HG03457 (cell line): ENCODE measurements at regions not wholly inside any gene's neighbourhood (a gene's known extent, or its start where the extent isn't known, plus 50 kb on each side); places are given as distances from the start of the nearest gene placed in this dataset.

Experiments
- ATAC-seq: cut with Tn5 transposase; IDR thresholded peaks from one replicate; pipeline ENCODE4 v1.9.1; 2021; ENCODE audit warnings: moderate number of reproducible peaks; ENCODE audit not compliant: unreplicated experiment

DNA sequence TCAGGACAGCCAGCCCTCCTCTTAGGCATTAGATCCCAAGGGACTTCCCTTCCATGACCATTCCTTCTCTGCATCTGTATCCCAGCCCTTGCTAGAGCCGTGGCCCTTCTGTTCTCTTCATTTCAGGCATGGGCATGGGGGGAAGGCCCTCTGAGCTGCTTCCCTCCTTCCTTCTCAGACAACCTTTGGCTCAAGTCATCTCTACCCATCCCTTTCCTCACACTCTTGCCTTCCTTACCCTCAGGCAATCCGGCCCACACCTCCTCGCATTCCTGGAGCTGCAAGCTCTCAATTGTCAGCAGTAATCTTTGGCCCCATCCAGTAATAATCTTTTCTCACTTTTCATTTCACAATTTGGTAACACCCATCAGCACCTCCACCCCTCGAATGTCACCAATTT lies 426.9 kb upstream of the JARID2 start:
- no peak for ATAC-seq

DNA sequence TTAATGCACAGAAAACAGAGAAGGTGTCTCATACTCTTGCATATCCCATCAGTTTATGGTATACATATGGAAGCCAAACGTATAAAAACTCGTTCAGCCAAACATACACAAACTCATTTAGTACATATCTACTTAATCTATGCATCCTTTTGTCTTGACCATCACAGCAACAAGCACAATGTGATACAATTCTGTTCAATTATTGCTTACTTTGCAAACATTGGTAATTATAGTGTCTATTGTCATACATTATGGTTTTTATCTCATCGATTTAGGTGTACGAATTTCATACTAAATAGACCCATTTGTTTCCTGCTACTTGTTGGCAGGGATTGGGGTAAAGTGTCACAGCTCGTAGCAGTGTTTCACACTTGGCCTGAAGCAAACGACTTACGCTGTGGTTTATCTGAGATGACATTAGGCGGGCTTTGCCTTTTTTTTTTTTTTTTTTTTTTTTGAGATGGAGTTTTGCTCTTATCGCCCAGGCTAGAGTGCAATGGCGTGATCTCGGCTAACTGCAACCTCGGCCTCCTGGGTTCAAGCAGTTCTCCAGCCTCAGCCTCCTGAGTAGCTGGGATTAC lies 425.9 kb upstream of the JARID2 start:
- no peak for ATAC-seq

DNA sequence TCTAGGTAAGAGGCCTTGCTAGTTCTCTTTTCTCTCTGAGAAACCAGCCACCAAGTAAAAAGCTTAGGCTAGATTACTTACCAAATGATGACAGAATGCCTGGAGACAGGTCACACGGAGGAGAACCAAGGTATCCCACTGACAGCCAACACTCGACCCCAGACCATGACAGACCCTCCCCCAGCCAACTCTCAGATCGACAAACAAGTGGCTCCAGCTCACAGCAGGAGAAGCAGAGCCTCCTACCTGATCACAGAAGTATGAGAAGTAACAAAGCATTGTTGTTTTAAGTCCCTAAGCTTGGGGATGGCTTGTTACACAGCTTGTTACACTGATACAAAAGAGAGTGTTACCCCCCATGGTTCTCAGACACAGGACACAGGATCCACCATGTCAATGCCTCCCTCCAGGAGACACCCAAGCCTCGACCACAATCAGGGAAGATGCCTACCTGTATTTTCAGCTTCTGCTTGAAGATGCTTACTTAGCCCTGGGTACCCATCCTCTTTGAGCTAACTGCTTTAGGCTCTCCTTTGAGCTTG lies 423.8 kb upstream of the JARID2 start:
- no peak for ATAC-seq

DNA sequence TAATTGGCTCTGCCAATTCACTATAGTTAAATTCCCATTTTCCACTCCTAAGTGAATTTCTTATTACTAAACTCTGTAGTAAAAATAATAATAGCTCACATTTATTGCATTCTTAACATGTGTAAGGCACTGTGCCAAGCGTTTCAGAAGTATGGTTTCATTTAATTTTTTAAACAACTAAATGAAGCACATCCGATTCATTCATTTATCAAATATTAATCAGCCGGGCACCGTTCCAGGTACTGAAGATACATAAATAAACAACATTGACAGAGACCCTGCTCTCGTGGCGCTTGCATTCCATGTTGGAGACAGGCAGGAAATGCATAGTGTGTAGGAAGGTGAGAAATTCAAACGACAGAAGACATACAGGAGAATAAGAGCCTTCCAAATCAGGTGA lies 423.2 kb upstream of the JARID2 start:
- no peak for ATAC-seq

DNA sequence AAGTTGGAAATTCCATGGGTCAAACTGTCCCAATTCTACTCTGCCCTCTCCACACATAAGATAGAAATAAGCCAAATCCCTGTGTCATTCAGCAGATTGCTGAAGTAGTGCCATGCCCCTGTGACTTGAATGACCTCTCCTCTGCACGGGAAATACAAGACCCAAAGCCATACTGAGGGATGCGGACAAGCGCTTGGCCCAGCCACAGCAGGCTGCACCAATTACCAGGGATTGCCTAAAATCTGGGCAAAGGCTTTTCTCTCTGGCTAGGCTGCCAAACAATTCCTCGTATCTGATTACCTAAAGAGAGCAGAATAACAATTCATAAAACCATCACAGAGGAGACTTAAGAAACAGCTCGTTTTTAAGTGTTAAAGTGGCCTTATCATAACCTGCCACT lies 421.8 kb upstream of the JARID2 start:
- no peak for ATAC-seq

DNA sequence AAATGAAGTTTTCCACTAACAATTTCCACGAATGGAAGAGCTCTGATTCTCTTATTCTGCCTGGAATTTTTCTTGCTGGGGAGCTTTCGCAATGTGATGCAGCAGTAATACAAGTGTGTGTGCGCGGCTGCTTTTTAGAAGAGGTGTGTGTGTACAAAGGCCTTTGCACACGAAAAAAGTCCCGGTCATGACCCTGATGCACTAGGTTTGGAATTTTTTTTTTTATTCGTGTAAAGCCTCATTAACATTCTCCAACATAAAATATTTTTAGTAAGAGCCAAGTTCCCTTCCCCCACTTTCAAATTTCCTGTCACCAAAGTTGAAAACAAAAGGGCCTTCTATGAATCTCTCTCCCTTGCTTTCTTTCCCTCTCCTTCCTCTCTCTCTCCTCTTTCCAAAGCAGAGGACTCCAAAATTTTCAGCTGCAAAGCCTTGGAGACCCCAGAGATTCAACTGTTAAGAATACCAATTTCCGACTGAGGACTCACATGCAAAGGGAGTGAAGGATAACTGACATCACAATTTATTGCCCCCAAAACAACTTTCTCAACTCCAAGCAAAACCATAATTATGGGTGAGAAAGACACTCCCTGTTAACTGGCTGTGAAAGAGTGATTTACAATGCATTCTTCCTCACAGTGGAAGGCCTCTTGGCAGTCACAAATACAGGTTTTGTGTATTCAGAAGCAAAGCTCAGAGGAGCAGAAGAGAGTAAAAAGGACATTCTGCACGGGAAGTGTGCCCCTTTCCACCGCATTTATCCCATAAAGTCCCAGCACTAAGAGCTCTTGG lies 421.2 kb upstream of the JARID2 start:
- no peak for ATAC-seq

DNA sequence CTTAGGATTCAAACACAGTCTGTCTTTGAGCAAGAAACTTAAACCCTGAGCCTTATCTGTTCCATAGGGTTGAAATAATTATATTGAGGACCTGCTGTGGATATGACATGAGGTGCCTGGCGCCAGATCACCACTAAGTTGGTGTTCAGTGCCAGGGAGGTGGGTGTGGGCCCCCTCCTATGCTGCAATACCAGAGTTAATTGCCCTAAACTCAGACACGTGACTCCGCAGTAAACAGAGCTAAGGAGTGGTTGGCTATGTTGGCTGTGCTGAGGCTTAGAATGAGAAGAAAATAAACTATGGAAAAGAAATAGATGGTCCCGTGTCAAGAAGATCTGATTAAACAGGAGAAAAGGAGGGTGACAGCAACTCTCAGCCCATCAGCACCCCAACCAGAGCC lies 419.4 kb upstream of the JARID2 start:
- no peak for ATAC-seq

DNA sequence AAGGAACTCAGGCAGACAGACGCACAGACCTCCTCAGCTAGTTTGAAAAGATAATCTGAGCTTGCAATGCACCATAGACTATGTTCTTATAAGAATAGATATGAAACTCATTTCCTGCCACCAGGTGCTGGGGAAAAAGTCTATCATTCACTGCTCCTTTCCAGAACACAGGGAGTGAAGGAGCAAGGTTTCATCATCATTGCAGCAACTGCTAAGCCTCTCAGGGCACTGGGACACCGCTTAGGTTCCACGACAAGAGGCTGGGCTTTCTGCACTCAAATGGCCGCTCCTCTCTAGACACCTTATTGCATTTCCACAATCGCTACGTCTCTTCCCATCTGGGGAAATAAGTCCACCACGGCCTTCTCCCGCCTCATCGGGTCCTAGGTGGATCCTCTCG lies 418.5 kb upstream of the JARID2 start:
- ATAC-seq: no peak

DNA sequence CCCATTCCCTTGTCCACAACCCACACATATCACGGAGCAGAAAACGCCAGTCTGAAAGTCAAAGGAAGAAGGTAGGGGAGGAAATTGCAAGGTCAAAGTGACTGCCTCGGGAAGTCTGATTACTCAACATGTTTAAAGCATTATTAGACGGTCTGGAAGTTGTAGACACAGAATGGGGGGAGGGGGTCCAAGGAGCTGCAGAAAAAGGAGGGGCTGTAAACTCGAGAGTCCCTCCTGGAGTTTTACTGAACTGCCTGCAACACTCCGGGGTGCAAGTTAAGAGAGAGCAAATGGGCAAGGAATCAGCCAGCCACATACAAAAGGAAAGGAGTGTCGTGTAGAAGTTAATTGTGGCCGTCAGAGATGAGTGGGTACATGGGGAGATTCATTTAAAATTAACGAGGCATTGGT lies 417.7 kb upstream of the JARID2 start:
- no peak for ATAC-seq

DNA sequence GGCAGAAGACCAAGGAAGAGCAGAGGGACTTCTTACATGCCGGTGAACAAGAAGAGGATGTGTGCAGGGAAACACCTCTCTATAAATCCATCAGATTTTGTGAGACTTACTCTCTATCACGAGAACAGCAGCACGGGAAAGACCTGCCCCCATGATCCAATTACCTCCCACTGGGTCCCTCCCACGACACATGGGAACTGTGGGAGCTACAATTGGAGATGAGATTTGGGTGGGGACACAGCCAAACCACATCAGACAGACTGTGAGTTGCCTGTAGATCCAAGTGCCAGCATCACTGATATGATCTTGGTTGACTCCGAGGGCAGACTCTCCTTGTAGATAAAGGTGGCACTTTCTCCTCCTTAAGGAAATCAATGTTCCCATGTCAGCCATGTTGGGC lies 414.8 kb upstream of the JARID2 start:
- no peak for ATAC-seq

DNA sequence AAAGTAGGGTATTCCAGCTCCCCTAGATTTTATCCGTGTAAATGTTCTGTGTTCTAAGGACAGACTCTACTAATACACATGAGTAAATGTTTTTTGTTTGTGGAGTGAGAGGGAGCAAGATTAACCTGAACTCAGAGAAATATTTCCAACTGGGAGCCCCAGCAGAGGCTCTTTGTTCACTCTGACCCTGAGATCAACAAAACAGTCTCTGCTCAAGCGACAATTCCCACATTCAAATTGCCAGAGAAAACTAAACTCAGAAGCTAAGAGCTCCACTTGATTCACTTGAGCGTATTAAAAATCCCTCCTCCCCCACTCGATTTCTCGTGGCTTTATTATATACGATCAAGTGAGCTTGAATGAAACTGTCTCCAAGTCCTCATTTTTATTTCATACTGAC lies 413.9 kb upstream of the JARID2 start:
- ATAC-seq: no peak

DNA sequence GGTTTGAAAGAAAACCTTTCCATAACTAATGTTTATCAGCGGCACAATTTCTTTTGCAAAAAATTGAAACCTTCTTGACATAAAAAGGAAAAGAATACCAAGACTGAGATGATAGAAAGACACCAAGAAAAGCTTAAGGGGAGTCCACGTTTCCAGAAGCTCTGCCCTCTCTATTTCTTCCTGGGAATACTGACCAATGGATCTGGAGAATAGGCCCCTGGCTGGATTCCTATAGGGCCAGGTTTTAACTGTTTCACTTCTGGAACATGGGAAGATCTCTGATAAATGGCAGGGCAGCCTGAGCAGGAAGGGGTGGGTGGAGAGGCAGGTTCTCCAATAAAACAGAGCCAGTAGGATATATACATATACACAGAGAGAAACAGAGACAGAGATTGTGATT lies 413.4 kb upstream of the JARID2 start:
- ATAC-seq: no peak

DNA sequence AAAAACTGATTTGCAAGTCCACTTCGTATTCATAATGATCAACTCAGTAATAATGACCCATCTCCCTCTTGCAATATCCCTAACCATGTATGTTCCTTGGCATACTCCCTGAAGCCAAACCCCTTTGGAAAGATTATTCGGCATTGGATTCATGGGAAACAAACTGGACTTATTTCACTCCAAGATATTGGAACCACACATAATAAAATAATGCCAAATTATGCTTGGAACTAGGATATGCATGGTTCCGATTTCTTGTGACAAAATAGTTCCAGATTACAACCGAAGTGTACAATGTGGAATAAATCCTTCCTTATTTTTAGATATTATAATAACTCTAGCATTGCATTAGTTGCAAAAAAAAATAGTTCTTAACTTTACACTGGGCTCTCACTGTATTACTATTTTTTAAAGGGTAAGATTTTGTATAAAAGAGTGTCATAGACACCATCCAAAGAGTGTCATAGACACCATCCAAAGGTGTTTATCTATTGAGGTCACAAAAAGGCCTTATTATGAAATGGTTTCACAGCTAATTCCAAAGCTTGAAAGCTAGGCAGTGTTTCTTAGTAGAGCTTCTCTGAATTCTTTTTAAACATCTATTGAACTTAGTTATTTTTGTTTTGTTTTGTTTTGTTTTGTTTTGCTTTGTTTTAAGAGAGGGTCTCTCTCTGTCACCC lies 410.9 kb upstream of the JARID2 start:
- no peak for ATAC-seq

DNA sequence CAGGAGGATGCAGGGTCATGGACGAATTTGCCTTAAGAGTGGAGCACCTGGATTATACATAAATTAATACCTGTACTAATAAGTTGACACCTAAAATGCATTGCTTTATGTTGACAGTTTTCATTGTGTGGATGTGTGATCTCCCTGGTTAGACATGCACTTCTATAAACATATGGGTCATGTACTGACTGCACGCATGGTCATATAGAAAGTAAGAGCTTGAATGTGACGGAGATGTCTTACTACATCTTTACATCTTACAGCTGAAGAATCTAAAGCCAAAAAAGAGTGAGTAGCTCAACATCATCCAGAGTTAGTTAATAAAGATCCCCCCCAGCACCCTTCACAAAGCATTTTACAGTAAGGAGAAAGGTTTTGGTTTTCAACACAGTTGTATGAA lies 408.4 kb upstream of the JARID2 start:
- ATAC-seq: no peak

DNA sequence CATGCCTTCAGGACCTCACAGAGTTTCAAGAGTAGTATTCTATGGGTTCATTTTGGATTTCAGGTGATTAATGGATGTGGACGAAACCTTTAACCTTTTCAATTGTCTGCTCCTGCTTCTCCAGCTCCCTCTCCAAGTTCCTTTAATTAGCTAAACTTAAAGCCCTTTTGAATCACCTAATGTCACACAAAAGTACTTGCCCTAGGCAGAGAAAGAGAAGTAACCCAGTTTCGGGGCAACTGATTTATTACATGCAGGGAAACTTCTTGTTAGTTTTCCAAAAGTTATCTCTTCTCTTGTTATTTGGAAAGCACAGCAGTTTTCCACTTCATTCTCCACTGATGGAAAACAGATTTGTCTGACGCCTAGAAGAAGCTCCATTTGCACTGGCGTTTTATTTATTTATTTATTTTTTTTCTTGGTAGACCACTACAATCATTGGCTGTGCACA lies 407.7 kb upstream of the JARID2 start:
- ATAC-seq: no peak

DNA sequence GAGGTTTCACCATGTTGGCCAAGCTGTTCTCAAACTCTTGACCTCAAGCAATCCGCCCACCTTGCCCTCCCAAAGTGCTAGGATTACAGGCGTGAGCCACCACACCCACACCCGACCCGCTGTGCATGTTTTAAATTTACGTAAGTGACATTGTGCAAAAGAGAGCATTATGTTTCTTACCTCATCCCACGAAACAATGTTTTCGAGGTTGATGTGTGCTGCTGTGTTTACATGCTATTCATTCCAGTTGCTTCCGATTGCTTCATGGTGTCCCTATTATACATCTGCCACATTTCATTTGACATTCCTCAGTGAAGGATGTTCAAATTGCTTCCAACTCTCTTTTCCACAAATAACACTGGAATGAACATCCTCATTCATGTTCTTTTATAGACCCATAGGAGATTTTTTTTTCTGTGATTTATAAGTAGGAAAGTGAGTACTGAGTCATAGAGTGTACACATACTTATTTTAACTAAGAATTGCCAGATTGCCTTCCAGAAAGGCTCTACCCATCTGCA lies 403.9 kb upstream of the JARID2 start:
- no peak for ATAC-seq

DNA sequence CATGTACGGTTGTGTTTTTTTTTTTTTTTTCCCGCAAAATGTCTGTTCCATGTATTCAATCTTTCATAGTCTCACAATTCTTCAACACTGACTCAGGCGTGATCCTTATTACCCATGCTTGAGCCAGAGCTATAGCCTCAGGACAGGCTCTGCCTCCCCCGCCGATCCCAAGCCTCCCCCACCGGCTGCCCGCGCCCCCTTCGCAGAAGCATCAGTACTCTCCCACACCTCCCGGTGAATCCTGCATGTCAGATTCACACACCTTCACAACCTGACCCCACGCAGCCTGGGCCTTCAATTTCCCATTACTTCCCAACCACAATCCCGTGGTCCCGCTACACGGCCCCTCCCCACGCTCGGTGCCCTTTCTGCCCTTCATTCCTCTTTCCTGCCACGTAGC lies 401.5 kb upstream of the JARID2 start:
- no peak for ATAC-seq

DNA sequence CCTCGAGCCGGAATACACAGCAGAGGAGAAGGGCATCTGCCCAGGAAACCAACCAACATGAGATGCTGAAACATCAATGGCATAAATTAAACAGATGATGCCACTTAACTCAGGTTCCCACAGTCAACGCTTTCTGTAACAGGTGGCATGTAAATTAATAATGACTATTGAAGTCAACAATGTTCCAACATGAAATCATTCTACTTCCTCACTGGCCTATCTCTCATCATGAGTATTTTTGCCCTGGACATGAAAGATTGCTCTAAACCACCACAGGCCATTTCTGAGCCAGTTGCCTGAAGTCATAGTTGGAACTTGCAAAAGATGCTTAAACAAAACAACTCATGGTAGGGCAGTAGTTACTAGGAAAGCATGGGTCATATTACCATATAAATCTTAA lies 397.9 kb upstream of the JARID2 start:
- no peak for ATAC-seq

DNA sequence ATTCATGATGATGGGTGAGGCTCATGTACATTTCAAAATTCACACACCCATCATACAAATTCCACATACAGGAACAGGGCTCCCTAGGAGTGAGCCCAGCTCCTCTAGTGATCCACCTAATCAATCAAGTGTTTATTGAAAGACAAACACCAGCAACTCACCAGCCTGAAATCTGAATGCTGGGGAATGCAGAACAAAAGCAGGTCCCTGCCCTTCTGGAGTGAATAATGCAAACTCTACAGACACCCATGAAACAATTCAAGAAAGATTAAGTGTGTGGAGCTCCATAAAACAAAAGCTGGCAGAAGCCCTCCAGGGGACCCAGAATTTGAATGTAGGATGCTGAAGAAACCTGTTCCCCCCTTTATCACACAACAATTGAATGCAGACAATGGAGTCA lies 396.7 kb upstream of the JARID2 start:
- ATAC-seq: no peak

DNA sequence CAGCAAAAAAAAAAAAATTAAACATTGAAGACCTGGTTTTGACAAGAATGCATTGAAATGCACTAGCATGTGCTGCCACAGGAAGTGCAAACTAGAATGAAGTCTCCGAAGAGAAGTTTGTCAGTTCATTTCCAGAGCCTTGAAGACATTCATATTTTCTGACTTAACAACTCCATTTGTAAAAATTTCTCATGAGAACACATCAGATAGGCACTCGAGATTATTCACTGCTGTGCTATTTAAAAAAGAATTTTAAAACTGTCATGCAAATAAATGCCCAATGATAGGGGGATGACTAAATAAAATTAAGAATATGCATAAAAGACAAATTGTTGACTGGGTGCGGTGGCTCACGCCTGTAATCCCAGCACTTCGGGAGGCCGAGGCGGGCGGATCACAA lies 394.6 kb upstream of the JARID2 start:
- ATAC-seq: no peak

DNA sequence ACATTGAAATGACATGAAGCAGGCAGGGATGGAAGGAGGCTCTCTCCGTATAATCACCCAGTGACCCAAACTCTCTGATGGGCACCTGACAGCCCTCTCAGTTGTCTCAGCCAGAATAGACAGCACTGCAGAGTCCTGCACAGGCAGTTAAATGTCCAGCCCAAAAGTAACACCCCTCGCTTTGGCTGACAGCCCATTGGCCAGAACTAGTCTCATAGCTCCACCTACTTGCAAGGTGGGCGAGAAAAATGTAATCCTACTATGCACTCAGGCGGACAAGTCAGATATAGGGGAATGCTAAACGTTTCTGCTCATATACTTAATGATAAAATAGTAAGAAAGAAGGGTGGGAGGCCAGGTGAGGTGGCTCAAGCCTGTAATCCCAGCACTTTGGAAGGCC lies 393.5 kb upstream of the JARID2 start:
- no peak for ATAC-seq

DNA sequence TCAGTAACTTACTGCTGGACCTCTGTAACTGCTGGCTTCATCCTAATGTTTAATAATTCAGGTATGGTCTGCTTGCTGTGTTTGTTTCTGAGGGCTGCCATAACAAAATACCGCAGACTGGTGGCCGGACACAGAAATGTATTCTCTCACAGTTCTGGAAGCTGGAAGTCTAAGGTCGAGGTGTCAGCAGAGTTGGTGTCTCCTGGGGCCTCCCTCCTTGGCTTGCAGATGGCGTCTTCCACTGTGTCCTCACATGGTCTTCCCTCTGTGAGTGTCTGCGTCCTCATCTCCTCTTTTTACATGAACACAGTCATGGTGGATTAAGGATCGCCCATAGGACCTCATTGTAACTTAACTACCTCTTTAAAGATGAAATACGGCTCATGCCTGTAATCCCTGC lies 389.7 kb upstream of the JARID2 start:
- ATAC-seq: no peak
